KMS-11 (cell line): ENCODE measurements at regions not wholly inside any gene's neighbourhood (a gene's known extent, or its start where the extent isn't known, plus 50 kb on each side); places are given as distances from the start of the nearest gene placed in this dataset.

Source experiments
- H2AFZ ChIP-seq: fragments of 200-600 bp; sonication (generic); 2 replicates; pipeline ENCODE4 v1.6.1; 2016; ENCODE audit warnings: antibody characterized with exemption, mixed run types, low read depth
- H3K27ac ChIP-seq: fragments of 200-600 bp; sonication (generic); 2 replicates; pipeline ENCODE4 v1.6.1; 2016; ENCODE audit warnings: mild to moderate bottlenecking, mixed run types
- H3K27me3 ChIP-seq: fragments of 200-600 bp; sonication (generic); 2 replicates; pipeline ENCODE4 v1.6.1; 2017; ENCODE audit warnings: mild to moderate bottlenecking, low read depth, mixed run types, moderate library complexity; ENCODE audit not compliant: insufficient read depth
- H3K36me3 ChIP-seq: fragments of 200-600 bp; sonication (generic); 2 replicates; pipeline ENCODE4 v1.6.1; 2017; ENCODE audit warnings: mild to moderate bottlenecking, mixed run types; ENCODE audit not compliant: insufficient read depth
- H3K4me1 ChIP-seq: fragments of 200-600 bp; sonication (generic); 2 replicates; pipeline ENCODE4 v1.6.1; 2016; ENCODE audit warnings: mild to moderate bottlenecking, low read depth, mixed run types; ENCODE audit not compliant: poor library complexity, severe bottlenecking
- H3K4me2 ChIP-seq: fragments of 200-600 bp; sonication (generic); 2 replicates; pipeline ENCODE4 v1.7.0; 2016; ENCODE audit warnings: mild to moderate bottlenecking, mixed run types
- H3K4me3 ChIP-seq: fragments of 200-600 bp; sonication (generic); IDR thresholded peaks from 2 replicates; pipeline ENCODE4 v1.6.1; 2017; ENCODE audit warnings: low read depth, low read length, mixed read lengths; ENCODE audit not compliant: insufficient read depth
- H3K79me2 ChIP-seq: fragments of 200-600 bp; sonication (generic); 2 replicates; pipeline ENCODE4 v1.6.1; 2016; ENCODE audit warnings: low read depth, mixed run types; ENCODE audit not compliant: insufficient read depth
- H3K9ac ChIP-seq: fragments of 200-600 bp; sonication (generic); 2 replicates; pipeline ENCODE4 v1.6.1; 2016; ENCODE audit warnings: mild to moderate bottlenecking, mixed run types
- H4K20me1 ChIP-seq: fragments of 200-600 bp; sonication (generic); 2 replicates; pipeline ENCODE4 v1.6.1; 2016; ENCODE audit warnings: mild to moderate bottlenecking, mixed run types; ENCODE audit not compliant: insufficient read depth
- TF ChIP-seq, protein P1 (sequence below): fragments of 200-600 bp; sonication (generic); conservative IDR thresholded peaks from 2 replicates; pipeline ENCODE4 v1.6.1; 2017; ENCODE audit warnings: low read depth, mild to moderate bottlenecking, antibody characterized with exemption, low read length, moderate library complexity, mixed read lengths

DNA sequence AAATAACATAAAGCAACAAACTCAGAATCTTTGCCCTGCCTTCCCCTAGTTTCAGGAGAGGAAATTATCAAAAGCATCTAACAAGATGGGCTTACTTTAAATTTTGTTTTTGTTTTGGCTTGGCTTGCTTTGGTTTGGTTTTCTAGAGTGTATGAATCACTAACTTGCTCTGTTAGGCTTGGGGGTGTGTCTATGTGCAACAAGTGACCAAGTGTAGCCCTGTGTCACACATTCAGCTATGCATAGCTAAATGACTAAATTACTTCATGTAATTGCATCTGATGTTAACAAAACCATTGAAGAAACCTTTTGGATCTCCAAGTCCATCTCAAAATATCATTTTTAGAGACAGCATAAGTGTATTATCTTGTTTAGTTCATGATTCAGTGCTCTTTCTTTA lies 251.0 kb downstream of the TFEC start:
- Histone ChIP-seq H3K4me1 (no peaks in the 10 kb centered on the region), H3K27me3 (no peaks in the 10 kb centered on the region)

DNA sequence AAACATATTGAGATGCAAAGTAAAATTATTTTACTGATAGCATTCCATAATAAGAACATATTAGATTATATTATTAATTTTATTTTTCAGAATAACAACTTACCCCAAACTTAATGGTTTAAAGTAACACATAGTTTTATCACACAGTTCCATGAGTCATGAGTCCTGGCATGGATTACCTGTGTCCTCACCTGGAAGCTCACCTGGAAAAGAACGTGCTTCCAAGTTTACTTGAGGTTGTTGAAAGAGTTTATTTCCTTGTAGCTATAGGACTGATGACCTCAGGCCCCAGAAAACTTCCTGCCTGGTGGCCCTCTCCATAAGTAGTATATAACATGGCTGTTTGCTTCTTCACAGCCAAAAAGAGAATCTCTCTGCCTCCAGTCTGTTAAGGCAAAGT lies 254.6 kb downstream of the TFEC start:
- Histone ChIP-seq H3K79me2 (no peaks in the 10 kb centered on the region), H3K4me3 (no peak overlapping the region), H3K27ac (no peak overlapping the region), H3K9ac (no peak overlapping the region), H3K36me3 (no peaks in the 10 kb centered on the region), H3K27me3 (no peaks in the 10 kb centered on the region), H4K20me1 (no peaks in the 10 kb centered on the region), H3K4me1 (no peaks in the 10 kb centered on the region), H2AFZ (no peak overlapping the region), H3K4me2 (no peak overlapping the region)
- TF ChIP-seq, protein P1, sequence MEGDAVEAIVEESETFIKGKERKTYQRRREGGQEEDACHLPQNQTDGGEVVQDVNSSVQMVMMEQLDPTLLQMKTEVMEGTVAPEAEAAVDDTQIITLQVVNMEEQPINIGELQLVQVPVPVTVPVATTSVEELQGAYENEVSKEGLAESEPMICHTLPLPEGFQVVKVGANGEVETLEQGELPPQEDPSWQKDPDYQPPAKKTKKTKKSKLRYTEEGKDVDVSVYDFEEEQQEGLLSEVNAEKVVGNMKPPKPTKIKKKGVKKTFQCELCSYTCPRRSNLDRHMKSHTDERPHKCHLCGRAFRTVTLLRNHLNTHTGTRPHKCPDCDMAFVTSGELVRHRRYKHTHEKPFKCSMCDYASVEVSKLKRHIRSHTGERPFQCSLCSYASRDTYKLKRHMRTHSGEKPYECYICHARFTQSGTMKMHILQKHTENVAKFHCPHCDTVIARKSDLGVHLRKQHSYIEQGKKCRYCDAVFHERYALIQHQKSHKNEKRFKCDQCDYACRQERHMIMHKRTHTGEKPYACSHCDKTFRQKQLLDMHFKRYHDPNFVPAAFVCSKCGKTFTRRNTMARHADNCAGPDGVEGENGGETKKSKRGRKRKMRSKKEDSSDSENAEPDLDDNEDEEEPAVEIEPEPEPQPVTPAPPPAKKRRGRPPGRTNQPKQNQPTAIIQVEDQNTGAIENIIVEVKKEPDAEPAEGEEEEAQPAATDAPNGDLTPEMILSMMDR = no peak

More for the DNA sequence above, 251.0 kb downstream of the TFEC start:
- TF ChIP-seq, protein P1 = no peak
- Histone ChIP-seq H3K4me3 (no peak overlapping the region), H3K79me2 (no peaks in the 10 kb centered on the region), H3K36me3 (no peaks in the 10 kb centered on the region), H3K9ac (no peak overlapping the region), H2AFZ (no peak overlapping the region), H3K4me2 (no peak overlapping the region), H3K27ac (no peak overlapping the region), H4K20me1 (no peaks in the 10 kb centered on the region)

DNA sequence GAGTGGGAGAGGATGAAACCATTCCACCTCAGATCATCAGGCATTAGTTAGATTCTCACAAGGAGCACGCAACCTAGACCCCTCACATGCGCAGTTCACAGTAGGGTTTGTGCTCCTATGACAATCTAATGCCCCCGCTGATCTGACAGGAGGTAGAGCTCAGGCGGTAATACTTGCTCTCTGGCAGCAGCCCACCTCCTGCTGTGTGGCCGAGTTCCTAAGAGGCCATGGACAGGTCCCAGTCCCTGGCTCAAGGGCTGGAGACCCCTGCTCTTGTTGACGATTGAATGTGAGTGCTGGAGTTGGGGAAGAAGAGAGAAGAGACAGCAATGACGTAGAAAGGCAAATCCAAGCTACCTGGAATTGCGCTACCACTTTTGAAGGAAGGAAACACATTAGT lies 267.2 kb downstream of the TFEC start:
- Histone ChIP-seq H3K27ac (no peak overlapping the region), H3K27me3 (no peaks in the 10 kb centered on the region), H3K4me1 (no peaks in the 10 kb centered on the region), H3K4me2 (no peak overlapping the region), H3K36me3 (no peaks in the 10 kb centered on the region), H2AFZ (no peak overlapping the region), H3K79me2 (no peaks in the 10 kb centered on the region), H4K20me1 (no peaks in the 10 kb centered on the region), H3K4me3 (no peak overlapping the region), H3K9ac (no peak overlapping the region)
- TF ChIP-seq, protein P1 = no peak

DNA sequence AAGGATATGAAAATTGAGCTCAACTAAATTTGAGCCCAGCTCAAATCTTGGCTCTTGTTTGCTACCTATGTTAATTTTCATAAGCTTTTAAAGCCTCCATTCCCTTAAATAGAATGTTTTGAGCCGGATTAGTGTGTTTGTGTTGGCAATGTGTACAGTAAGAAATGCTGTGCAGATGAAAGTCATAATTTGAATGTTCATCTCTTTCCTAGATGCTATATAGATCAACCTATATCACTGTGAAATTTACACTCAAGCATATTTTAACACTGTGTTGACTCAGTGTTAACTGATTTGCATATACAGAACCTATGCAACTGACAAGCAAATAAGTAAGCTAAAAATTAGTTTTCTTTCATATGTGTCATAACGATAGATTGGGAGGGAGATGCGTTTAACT lies 272.5 kb downstream of the TFEC start:
- Histone ChIP-seq H2AFZ (no peak overlapping the region), H3K9ac (no peak overlapping the region), H3K27ac (no peak overlapping the region), H3K79me2 (no peaks in the 10 kb centered on the region), H3K4me3 (no peak overlapping the region), H3K36me3 (no peaks in the 10 kb centered on the region), H3K4me1 (no peaks in the 10 kb centered on the region), H3K4me2 (no peak overlapping the region), H3K27me3 (no peaks in the 10 kb centered on the region), H4K20me1 (no peaks in the 10 kb centered on the region)
- TF ChIP-seq, protein P1 = no peak
